Keratinocyte (primary cell): ENCODE measurements at regions not wholly inside any gene's neighbourhood (a gene's known extent, or its start where the extent isn't known, plus 50 kb on each side); places are given as distances from the start of the nearest gene placed in this dataset.
A peak's percentile ranks its signal among the peaks of the same experiment; 100 is the strongest.
"Not testable (repeated sequence)": the region's sequence is repeated elsewhere in the genome, so short reads cannot be mapped to it uniquely, and the experiment has no call there.

Experiments used
- DNase-seq: peaks from one replicate; pipeline ENCODE4 v3.0.0-alpha.2; 2011; ENCODE audit warnings: low read depth, missing footprints, low spot score
- FAIRE-seq: peaks from 2 replicates; lab custom pipeline; 2011; peaks lifted over from hg19 to GRCh38; lab: Jason Lieb, UNC
- H2AFZ ChIP-seq: 2 replicates; pipeline ENCODE4 v1.6.0; 2012; ENCODE audit warnings: low read length, control low read depth, inconsistent platforms; ENCODE audit not compliant: control insufficient read depth
- H3K27ac ChIP-seq: 2 replicates; pipeline ENCODE4 v1.5.1; 2011; ENCODE audit warnings: low read length; ENCODE audit not compliant: control insufficient read depth, insufficient read depth
- H3K27me3 ChIP-seq: 3 replicates; pipeline ENCODE4 v1.6.0; 2011; ENCODE audit warnings: low read length; ENCODE audit not compliant: control insufficient read depth, insufficient read depth; ENCODE audit errors: extremely low read depth
- H3K36me3 ChIP-seq, 2 experiments: 2 replicates in 1 of 2; 3 replicates in 1 of 2; pipeline ENCODE4 v1.5.1; 2011; ENCODE audit warnings: low read length in 2 of 2, mild to moderate bottlenecking in 1 of 2; ENCODE audit not compliant: control insufficient read depth in 2 of 2, insufficient read depth in 2 of 2; ENCODE audit errors: extremely low read depth in 1 of 2
- H3K4me1 ChIP-seq: 3 replicates; pipeline ENCODE4 v1.5.1; 2011; ENCODE audit warnings: low read length; ENCODE audit not compliant: control insufficient read depth, insufficient read depth; ENCODE audit errors: extremely low read depth
- H3K4me2 ChIP-seq: 3 replicates; pipeline ENCODE4 v1.6.0; 2011; ENCODE audit warnings: low read depth, low read length; ENCODE audit not compliant: control insufficient read depth, insufficient read depth; ENCODE audit errors: extremely low read depth
- H3K4me3 ChIP-seq, 3 experiments: fragments of 200-600 bp in 1 of 3; sonication (generic) in 1 of 3; 2 replicates in 2 of 3; 3 replicates in 1 of 3; pipeline ENCODE4 v1.5.1; 2011 to 2016; ENCODE audit warnings: low read length in 3 of 3, mild to moderate bottlenecking in 3 of 3, control low read depth in 2 of 3, inconsistent platforms in 1 of 3, low read depth in 1 of 3, mixed read lengths in 1 of 3, mixed run types in 1 of 3, moderate library complexity in 1 of 3; ENCODE audit not compliant: control insufficient read depth in 2 of 3, insufficient read depth in 2 of 3; ENCODE audit errors: extremely low read depth in 1 of 3
- H3K79me2 ChIP-seq: 2 replicates; pipeline ENCODE4 v1.6.0; 2012; ENCODE audit warnings: low read length; ENCODE audit not compliant: control insufficient read depth, insufficient read depth
- H3K9ac ChIP-seq: 3 replicates; pipeline ENCODE4 v1.6.0; 2011; ENCODE audit warnings: low read length; ENCODE audit not compliant: control insufficient read depth, insufficient read depth; ENCODE audit errors: extremely low read depth
- H3K9me1 ChIP-seq: 3 replicates; pipeline ENCODE4 v1.6.0; 2011; ENCODE audit warnings: low read length; ENCODE audit not compliant: control insufficient read depth, insufficient read depth; ENCODE audit errors: extremely low read depth
- H3K9me3 ChIP-seq: 2 replicates; pipeline ENCODE4 v1.5.1; 2012; ENCODE audit warnings: low read depth, low read length; ENCODE audit not compliant: control insufficient read depth
- H4K20me1 ChIP-seq: 3 replicates; pipeline ENCODE4 v1.6.0; 2011; ENCODE audit warnings: low read length; ENCODE audit not compliant: control insufficient read depth, insufficient read depth; ENCODE audit errors: extremely low read depth
- CTCF ChIP-seq, 3 experiments: IDR thresholded peaks in 1 of 3; conservative IDR thresholded peaks in 1 of 3; optimal IDR thresholded peaks in 1 of 3; 2 replicates in 2 of 3; 3 replicates in 1 of 3; pipeline versions ENCODE3 to v1.5.1; 2011; ENCODE audit warnings: low read length in 3 of 3, mild to moderate bottlenecking in 3 of 3, moderate library complexity in 2 of 3, control low read depth in 1 of 3, inconsistent platforms in 1 of 3; ENCODE audit not compliant: insufficient read depth in 2 of 3; ENCODE audit errors: extremely low read depth in 1 of 3
- EZH2 ChIP-seq: IDR thresholded peaks from one replicate; pipeline ENCODE4 v1.6.1; 2012; ENCODE audit warnings: inconsistent platforms, mild to moderate bottlenecking, low read length, moderate library complexity
- dilution Hi-C: fragments of 300-500 bp; cut with MboI; formaldehyde crosslinking; loops from one replicate; pipeline ENCODE4 v1.7.0; 2020; ENCODE audit warnings: low sequenced_read_pairs; ENCODE audit not compliant: extremely low pct_ligation_motif_present

- Histone ChIP-seq H3K79me2 (no peaks in the 10 kb centered on the region), H3K4me2 (no peak overlapping the region), H4K20me1 (no peaks in the 10 kb centered on the region), H3K9me3 (no peaks in the 10 kb centered on the region), H3K27me3 (no peaks in the 10 kb centered on the region), H3K36me3 (no peaks in the 10 kb centered on the region), H3K4me3 (no peak overlapping the region), H3K9ac (no peak overlapping the region), H3K9me1 (no peaks in the 10 kb centered on the region), H3K4me1 (no peaks in the 10 kb centered on the region), H2AFZ (no peak overlapping the region), H3K27ac (no peak overlapping the region)
- DNase-seq (no peak), FAIRE-seq (no peak)
- TF ChIP-seq EZH2 (no peak), CTCF (optimal IDR thresholded peaks at IDR 0.05 in 1 of 3, IDR thresholded peaks at IDR 0.05 in 1 of 3, conservative IDR thresholded peaks at IDR 0.05 in 1 of 3; ENCODE audit: extremely low read depth in 1 of 3, insufficient read depth in 2 of 3, low read length in 3 of 3) (peak in 2 of 3 experiments; percentile 41 to 42)
- dilution Hi-C loops = no loop called here
Measured at GRCh38 chrX:66110112-66110511, 53.9 kb upstream of the HEPH start.

- H3K4me2 ChIP-seq, FAIRE-seq, H4K20me1 ChIP-seq, H3K36me3 ChIP-seq, H3K9ac ChIP-seq, dilution Hi-C loops, H3K9me3 ChIP-seq, H3K4me1 ChIP-seq, H3K27ac ChIP-seq, H2AFZ ChIP-seq, DNase-seq, H3K9me1 ChIP-seq, H3K27me3 ChIP-seq, H3K4me3 ChIP-seq, H3K79me2 ChIP-seq: not testable (repeated sequence)
Measured at GRCh38 chrX:66107860-66108259, 56.2 kb upstream of the HEPH start.

- H3K9me3 ChIP-seq, H3K27ac ChIP-seq, dilution Hi-C loops, H3K79me2 ChIP-seq, H2AFZ ChIP-seq, H3K9me1 ChIP-seq, H3K4me1 ChIP-seq, H3K9ac ChIP-seq, H3K4me3 ChIP-seq, H3K4me2 ChIP-seq, FAIRE-seq, H4K20me1 ChIP-seq, DNase-seq, H3K27me3 ChIP-seq, H3K36me3 ChIP-seq: not testable (repeated sequence)
Measured at GRCh38 chrX:66102398-66102797, 61.6 kb upstream of the HEPH start.
